H1 (cell line): ENCODE measurements at regions not wholly inside any gene's neighbourhood (a gene's known extent, or its start where the extent isn't known, plus 50 kb on each side); places are given as distances from the start of the nearest gene placed in this dataset.

Experiments
- ATF3 ChIP-seq: IDR thresholded peaks from 2 replicates; pipeline ENCODE4 v1.6.1; 2011; ENCODE audit warnings: low read depth, mild to moderate bottlenecking, low read length; ENCODE audit not compliant: insufficient read depth
- CHD1 ChIP-seq: IDR thresholded peaks from 2 replicates; pipeline ENCODE4 v1.6.1; 2012; ENCODE audit warnings: low read depth, low read length, improper control_type of control experiment
- CTCF ChIP-seq, 3 experiments: IDR thresholded peaks; 1 replicate in 2 of 3; 2 replicates in 1 of 3; pipeline versions ENCODE4 v1.5.1 to v1.6.1; 2011; ENCODE audit warnings: low read length in 3 of 3, mild to moderate bottlenecking in 3 of 3, inconsistent platforms in 2 of 3, low read depth in 1 of 3, moderate library complexity in 1 of 3; ENCODE audit not compliant: insufficient read depth in 1 of 3; ENCODE audit errors: control extremely low read depth in 1 of 3
- EZH2 ChIP-seq: fragments of 200-600 bp; sonication (generic); IDR thresholded peaks from 2 replicates; pipeline ENCODE4 v1.7.1; 2012; ENCODE audit warnings: low read depth, mild to moderate bottlenecking, moderate library complexity, low read length, inconsistent platforms; ENCODE audit not compliant: severe bottlenecking
- JUND ChIP-seq: IDR thresholded peaks from 2 replicates; pipeline ENCODE4 v1.6.1; 2011; ENCODE audit warnings: mild to moderate bottlenecking, improper control_type of control experiment, low read length
- MAX ChIP-seq: IDR thresholded peaks from 2 replicates; pipeline ENCODE4 v1.6.1; 2012; ENCODE audit warnings: inconsistent platforms
- NRF1 ChIP-seq: IDR thresholded peaks from 2 replicates; pipeline ENCODE4 v1.6.1; 2011; ENCODE audit warnings: mild to moderate bottlenecking, low read depth, low read length, improper control_type of control experiment
- POLR2AphosphoS5 ChIP-seq: IDR thresholded peaks from 2 replicates; pipeline ENCODE4 v1.6.1; 2011; ENCODE audit warnings: low read depth, low read length
- RFX5 ChIP-seq: IDR thresholded peaks from 2 replicates; pipeline ENCODE4 v1.6.1; 2011; ENCODE audit warnings: low read depth, low read length, improper control_type of control experiment, borderline replicate concordance
- SP1 ChIP-seq: IDR thresholded peaks from 2 replicates; pipeline ENCODE4 v1.6.1; 2011; ENCODE audit warnings: low read depth, low read length
- SUZ12 ChIP-seq: fragments of 200-600 bp; sonication (generic); IDR thresholded peaks from 2 replicates; pipeline ENCODE4 v1.6.1; 2012; ENCODE audit warnings: mild to moderate bottlenecking, inconsistent platforms, low read length, moderate library complexity, mixed read lengths
- TEAD4 ChIP-seq: IDR thresholded peaks from 2 replicates; pipeline ENCODE4 v1.6.1; 2012; ENCODE audit warnings: low read depth, low read length, inconsistent platforms, mixed read lengths
- YY1 ChIP-seq: IDR thresholded peaks from 2 replicates; pipeline ENCODE4 v1.6.1; 2011; ENCODE audit warnings: low read depth, mild to moderate bottlenecking, low read length
- ZNF274 ChIP-seq: IDR thresholded peaks from 2 replicates; pipeline ENCODE4 v1.7.0; 2012; ENCODE audit warnings: low read length, borderline replicate concordance; ENCODE audit errors: extremely low read depth

GRCh38 chr20:16968099-16968498 lies 219.9 kb downstream of the OTOR start:
- TF ChIP-seq ZNF274: no peak
- no peak for TF ChIP-seq EZH2
- no peak for TF ChIP-seq CTCF (IDR thresholded peaks at IDR 0.05; ENCODE audit: control extremely low read depth in 1 of 3, insufficient read depth in 1 of 3, low read depth in 1 of 3, low read length in 3 of 3)
- no peak for TF ChIP-seq NRF1
- TF ChIP-seq POLR2AphosphoS5: no peak
- TF ChIP-seq SUZ12: no peak
- TF ChIP-seq JUND: no peak
- TF ChIP-seq MAX: no peak
- no peak for TF ChIP-seq YY1
- no peak for TF ChIP-seq ATF3
- TF ChIP-seq SP1: no peak
- TF ChIP-seq CHD1: no peak
- no peak for TF ChIP-seq RFX5
- no peak for TF ChIP-seq TEAD4
